ENCODE measurements at regions not wholly inside any gene's neighbourhood (a gene's known extent, or its start where the extent isn't known, plus 50 kb on each side); places are given as distances from the start of the nearest gene placed in this dataset.

GRCh38 chr17:6303664-6304063 lies 131.3 kb downstream of the AIPL1 start:
- H3K36me3 ChIP-seq (ENCODE audit: control insufficient read depth in 2 of 2, extremely low read depth in 1 of 2, insufficient read depth in 2 of 2, low read length in 2 of 2): no peaks in the 10 kb centered on the region
- peak; percentile 85 for FAIRE-seq
- H3K4me2 ChIP-seq (ENCODE audit: insufficient read depth, low read length): no peak overlapping the region
- H3K27me3 ChIP-seq (ENCODE audit: control insufficient read depth in 2 of 2, insufficient read depth in 2 of 2, low read length in 2 of 2): peaks cover 0 to 6% of the 10 kb centered on the region in 2 experiments
- POLR2A ChIA-PET: no interaction called here
- no peaks in the 10 kb centered on the region for H3K9me1 ChIP-seq (replicated peaks; ENCODE audit: control insufficient read depth, extremely low read depth, insufficient read depth, low read length)
- no peaks in the 10 kb centered on the region for H3K79me2 ChIP-seq (ENCODE audit: control insufficient read depth, insufficient read depth, low read length)
- no peak for TF ChIP-seq GATA2 (IDR thresholded peaks at IDR 0.05; ENCODE audit: insufficient read depth, insufficient read length, low read depth, low read length)
- no peak for TF ChIP-seq POLR2A (IDR thresholded peaks at IDR 0.05; ENCODE audit: low read depth, low read length)
- no peak for TF ChIP-seq FOS (IDR thresholded peaks at IDR 0.05; ENCODE audit: borderline replicate concordance, insufficient read depth, low read length)
- TF ChIP-seq MYC (IDR thresholded peaks at IDR 0.05; ENCODE audit: low read depth, low read length): no peak
- TF ChIP-seq EZH2 (IDR thresholded peaks at IDR 0.05; ENCODE audit: borderline replicate concordance, low read depth, low read length, severe bottlenecking): no peak
- no peak for TF ChIP-seq JUN (IDR thresholded peaks at IDR 0.05; ENCODE audit: borderline replicate concordance, insufficient read depth, insufficient read length, low read depth)
- no peak for TF ChIP-seq MAX (IDR thresholded peaks at IDR 0.05; ENCODE audit: insufficient read depth, insufficient read length)
- no peak for TF ChIP-seq CTCF (IDR thresholded peaks at IDR 0.05; ENCODE audit: extremely low read depth in 1 of 2, insufficient read depth in 1 of 2, low read depth in 1 of 2, low read length in 2 of 2)
- TF ChIP-seq POLR2AphosphoS5 (IDR thresholded peaks at IDR 0.05; ENCODE audit: insufficient read depth, low read depth, low read length): no peak
- BruUV-seq (replicated peaks): no TSS peak
- no peaks in the 10 kb centered on the region for H3K9me3 ChIP-seq (replicated peaks; ENCODE audit: control insufficient read depth, insufficient read depth, low read length)
- CTCF ChIA-PET: no interaction called here
- dilution Hi-C loops (cut with MboI; ENCODE audit: extremely low pct_ligation_motif_present, low sequenced_read_pairs) (no loop called here), intact Hi-C loops (cut with micrococcal nuclease) (loop anchor here (5.0 kb wide), 1 partner anchor 36 kb away; no protein-coding TSS in a partner anchor)
- H3K4me3 ChIP-seq (replicated peaks in 1 of 3; ENCODE audit: insufficient read depth in 1 of 3, low read depth in 1 of 3, low read length in 3 of 3): no peak overlapping the region
- H3K9ac ChIP-seq (replicated peaks; ENCODE audit: extremely low read depth, insufficient read depth, low read length): no peak overlapping the region
- H2AFZ ChIP-seq (ENCODE audit: low read depth, low read length): no peak overlapping the region
- no peaks in the 10 kb centered on the region for H4K20me1 ChIP-seq (replicated peaks; ENCODE audit: control insufficient read depth, extremely low read depth, insufficient read depth, low read length)
- DNase-seq (ENCODE audit: low read depth, low spot score): peak; percentile 53
- no peaks in the 10 kb centered on the region for H3K4me1 ChIP-seq (ENCODE audit: control insufficient read depth, extremely low read depth, insufficient read depth, low read length)
- no peak overlapping the region for H3K27ac ChIP-seq (ENCODE audit: insufficient read depth, low read depth, low read length)
